B cell (primary cell): ENCODE measurements at regions not wholly inside any gene's neighbourhood (a gene's known extent, or its start where the extent isn't known, plus 50 kb on each side); places are given as distances from the start of the nearest gene placed in this dataset.

Source experiments
- ATAC-seq: fragments of 200-7000 bp; cut with Tn5 transposase; one replicate; pipeline ENCODE4 v1.10.0; 2021; ENCODE audit warnings: low read depth, mild to moderate bottlenecking, moderate number of reproducible peaks, moderate library complexity
- CTCF ChIA-PET: fragments of 350-600 bp; sonication (Branson Sonifier 250); formaldehyde crosslinking; loops from one replicate; lab custom pipeline; 2021; ENCODE audit warnings: antibody characterized with exemption, inconsistent platforms; lab: Charles Lee
- POLR2A ChIA-PET: fragments of 350-600 bp; sonication (Branson Sonifier 250); formaldehyde crosslinking; loops from one replicate; lab custom pipeline; 2021; ENCODE audit warnings: antibody characterized with exemption; lab: Charles Lee
- DNase-seq: peaks from one replicate; pipeline ENCODE4 v3.0.0; 2013
- H2AFZ ChIP-seq: 2 replicates; pipeline ENCODE4 v1.6.1; 2012; ENCODE audit warnings: mild to moderate bottlenecking, low read depth, low read length; ENCODE audit not compliant: insufficient read depth, poor library complexity, severe bottlenecking
- H3K27ac ChIP-seq, 2 donors: 1 replicate in 1 of 2; 2 replicates in 1 of 2; pipeline ENCODE4 v1.5.1; 2012 to 2013; ENCODE audit warnings: low read length in 2 of 2, mild to moderate bottlenecking in 2 of 2, moderate library complexity in 1 of 2
- H3K27me3 ChIP-seq, 4 experiments: fragments of 200-600 bp in 1 of 4; sonication (generic) in 1 of 4; replicated peaks in 1 of 4; 1 replicate in 2 of 4; 2 replicates in 2 of 4; pipeline versions ENCODE4 v1.6.1 to v1.7.0; 2013 to 2016; ENCODE audit warnings: low read length in 3 of 4, mild to moderate bottlenecking in 2 of 4, mixed read lengths in 1 of 4, moderate library complexity in 1 of 4; ENCODE audit not compliant: insufficient read depth in 4 of 4, control insufficient read depth in 3 of 4; ENCODE audit errors: control extremely low read depth in 1 of 4
- H3K36me3 ChIP-seq, 2 experiments: replicated peaks in 1 of 2; 1 replicate in 1 of 2; 2 replicates in 1 of 2; pipeline versions ENCODE4 v1.6.1 to v1.7.1; 2013; ENCODE audit warnings: low read length in 1 of 2; ENCODE audit not compliant: insufficient read depth in 2 of 2, control insufficient read depth in 1 of 2; ENCODE audit errors: control extremely low read depth in 1 of 2, extremely low read depth in 1 of 2
- H3K4me1 ChIP-seq, 2 donors: fragments of 200-600 bp in 1 of 2; sonication (generic) in 1 of 2; 1 replicate in 1 of 2; 2 replicates in 1 of 2; pipeline versions ENCODE4 v1.5.1 to v1.6.1; 2013 to 2017; ENCODE audit warnings: low read length in 2 of 2; ENCODE audit not compliant: control insufficient read depth in 2 of 2, insufficient read depth in 2 of 2
- H3K4me2 ChIP-seq: replicated peaks from 2 replicates; pipeline ENCODE3; 2012; ENCODE audit warnings: mild to moderate bottlenecking, low read depth, low read length; ENCODE audit not compliant: poor library complexity, severe bottlenecking
- H3K4me3 ChIP-seq, 5 experiments: fragments of 200-600 bp in 1 of 5; sonication (generic) in 1 of 5; 1 replicate in 3 of 5; 2 replicates in 2 of 5; pipeline versions ENCODE4 v1.5.1 to v1.7.0; 2011 to 2016; ENCODE audit warnings: low read length in 4 of 5, mild to moderate bottlenecking in 4 of 5, low read depth in 2 of 5, control low read depth in 1 of 5, moderate library complexity in 1 of 5; ENCODE audit not compliant: insufficient read depth in 1 of 5; ENCODE audit errors: control extremely low read depth in 1 of 5, extremely low read depth in 1 of 5
- H3K79me2 ChIP-seq: fragments of 200-600 bp; sonication (generic); one replicate; pipeline ENCODE4 v1.6.0; 2016; ENCODE audit warnings: low read length; ENCODE audit not compliant: control insufficient read depth, insufficient read depth
- H3K9ac ChIP-seq: fragments of 200-600 bp; sonication (generic); 2 replicates; pipeline ENCODE4 v1.6.1; 2017; ENCODE audit warnings: mild to moderate bottlenecking, low read length, moderate library complexity
- H3K9me3 ChIP-seq, 3 donors: one replicate each; pipeline versions ENCODE4 v1.6.1 to v1.7.1; 2013; ENCODE audit warnings: low read length in 2 of 3; ENCODE audit not compliant: control insufficient read depth in 2 of 3, insufficient read depth in 1 of 3; ENCODE audit errors: control extremely low read depth in 1 of 3
- H4K20me1 ChIP-seq: 2 replicates; pipeline ENCODE4 v1.6.0; 2012; ENCODE audit warnings: mild to moderate bottlenecking, low read length; ENCODE audit not compliant: insufficient read depth, control insufficient read depth, poor library complexity, severe bottlenecking
- H3K27ac Mint-ChIP-seq: one replicate; pipeline ENCODE4 v1.8.0; 2021; ENCODE audit warnings: mixed read lengths
- H3K27me3 Mint-ChIP-seq: one replicate; pipeline ENCODE4 v1.8.0; 2021; ENCODE audit warnings: mixed read lengths
- H3K4me1 Mint-ChIP-seq: one replicate; pipeline ENCODE4 v1.8.0; 2021; ENCODE audit warnings: mixed read lengths
- H3K4me3 Mint-ChIP-seq: one replicate; pipeline ENCODE4 v1.8.0; 2021; ENCODE audit warnings: mixed read lengths
- H3K9me3 Mint-ChIP-seq: one replicate; pipeline ENCODE4 v1.8.0; 2022; ENCODE audit warnings: mixed read lengths; ENCODE audit not compliant: insufficient read depth
- EZH2 ChIP-seq: IDR thresholded peaks from 2 replicates; pipeline ENCODE4 v1.6.1; 2012; ENCODE audit warnings: borderline replicate concordance, low read depth, mild to moderate bottlenecking, moderate library complexity, low read length; ENCODE audit not compliant: insufficient read depth, poor library complexity, severe bottlenecking
- WGBS: methylation state at CpG from one replicate; pipeline ENCODE4 v1.1.5; 2013; ENCODE audit warnings: missing lambda C conversion rate; ENCODE audit not compliant: insufficient coverage; 5-methylcytosine and 5-hydroxymethylcytosine counted together
- intact Hi-C: fragments of 100-400 bp; cut with micrococcal nuclease; formaldehyde crosslinking; loops from one replicate; pipeline ENCODE4 v1.10.0; 2022
- TF ChIP-seq, protein P1 (sequence below): fragments of 200-600 bp; IDR thresholded peaks from one replicate; pipeline ENCODE4 v1.8.0; 2022; ENCODE audit warnings: antibody characterized with exemption, mild to moderate bottlenecking

DNA sequence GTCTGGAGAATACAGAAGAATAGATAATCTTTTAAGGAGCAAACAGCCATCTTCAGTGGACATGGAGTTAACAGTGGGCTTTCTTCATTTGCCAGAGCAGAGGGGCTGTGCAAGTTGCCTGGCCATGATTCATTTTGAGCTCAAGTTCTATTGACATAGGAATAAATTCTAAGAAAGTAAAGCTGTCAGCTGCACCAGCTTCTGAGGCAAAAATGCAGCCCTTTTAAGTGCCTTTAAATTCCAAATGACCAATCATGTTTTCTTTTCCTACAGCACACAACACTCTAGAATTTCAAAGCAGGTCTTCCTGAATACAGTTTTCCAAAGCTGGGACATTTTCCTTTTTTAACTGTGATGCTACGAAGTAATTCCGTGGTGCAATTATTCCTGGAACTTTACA is 246.4 kb upstream of the NT5C1B start:
- Histone ChIP-seq H3K9me3 (no peaks in the 10 kb centered on the region), H2AFZ (no peak overlapping the region), H3K4me1 (no peaks in the 10 kb centered on the region), H3K79me2 (no peaks in the 10 kb centered on the region), H3K4me2 (no peak overlapping the region), H4K20me1 (no peaks in the 10 kb centered on the region), H3K9ac (no peak overlapping the region), H3K36me3 (no peaks in the 10 kb centered on the region), H3K27ac (no peak overlapping the region), H3K27me3 (no peaks in the 10 kb centered on the region), H3K4me3 (no peak overlapping the region)
- Mint-ChIP-seq H3K4me1 (no peaks in the 10 kb centered on the region), H3K9me3 (no peaks in the 10 kb centered on the region), H3K27me3 (no peaks in the 10 kb centered on the region), H3K4me3 (no peak overlapping the region), H3K27ac (no peak overlapping the region)
- no peak for ATAC-seq
- no CpG with 5 or more reads among the region's 2 CpGs for WGBS
- no peak for DNase-seq
- intact Hi-C loops = no loop called here
- ChIA-PET POLR2A (no interaction called here), CTCF (no interaction called here)
- no peak for TF ChIP-seq EZH2
- TF ChIP-seq, protein P1, sequence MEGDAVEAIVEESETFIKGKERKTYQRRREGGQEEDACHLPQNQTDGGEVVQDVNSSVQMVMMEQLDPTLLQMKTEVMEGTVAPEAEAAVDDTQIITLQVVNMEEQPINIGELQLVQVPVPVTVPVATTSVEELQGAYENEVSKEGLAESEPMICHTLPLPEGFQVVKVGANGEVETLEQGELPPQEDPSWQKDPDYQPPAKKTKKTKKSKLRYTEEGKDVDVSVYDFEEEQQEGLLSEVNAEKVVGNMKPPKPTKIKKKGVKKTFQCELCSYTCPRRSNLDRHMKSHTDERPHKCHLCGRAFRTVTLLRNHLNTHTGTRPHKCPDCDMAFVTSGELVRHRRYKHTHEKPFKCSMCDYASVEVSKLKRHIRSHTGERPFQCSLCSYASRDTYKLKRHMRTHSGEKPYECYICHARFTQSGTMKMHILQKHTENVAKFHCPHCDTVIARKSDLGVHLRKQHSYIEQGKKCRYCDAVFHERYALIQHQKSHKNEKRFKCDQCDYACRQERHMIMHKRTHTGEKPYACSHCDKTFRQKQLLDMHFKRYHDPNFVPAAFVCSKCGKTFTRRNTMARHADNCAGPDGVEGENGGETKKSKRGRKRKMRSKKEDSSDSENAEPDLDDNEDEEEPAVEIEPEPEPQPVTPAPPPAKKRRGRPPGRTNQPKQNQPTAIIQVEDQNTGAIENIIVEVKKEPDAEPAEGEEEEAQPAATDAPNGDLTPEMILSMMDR = no peak

DNA sequence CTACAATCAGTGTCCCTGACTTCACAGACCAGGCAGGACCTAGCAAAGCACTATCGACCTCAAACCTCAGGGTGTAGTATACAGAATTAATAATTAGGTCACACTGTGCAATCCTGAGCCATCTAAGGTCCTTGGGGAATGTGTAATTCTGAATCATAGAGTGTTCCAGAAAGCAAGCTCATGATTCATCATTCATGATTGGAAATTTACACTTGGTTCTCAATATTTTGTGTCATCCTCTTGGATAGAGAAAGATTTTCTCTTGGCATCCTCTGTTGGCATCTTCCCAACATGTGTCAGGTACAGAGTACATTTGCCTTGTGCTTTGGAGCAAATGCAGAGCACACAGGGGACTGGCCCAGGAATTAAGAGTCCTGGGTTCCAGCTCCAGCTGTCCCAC is 245.0 kb upstream of the NT5C1B start:
- POLR2A ChIA-PET = no interaction called here
- H3K9me3 ChIP-seq = no peaks in the 10 kb centered on the region
- no peak overlapping the region for H3K9ac ChIP-seq
- no peak for TF ChIP-seq EZH2
- TF ChIP-seq, protein P1 = no peak
- Mint-ChIP-seq H3K4me3 (no peak overlapping the region), H3K4me1 (no peaks in the 10 kb centered on the region), H3K27ac (no peak overlapping the region), H3K27me3 (no peaks in the 10 kb centered on the region), H3K9me3 (no peaks in the 10 kb centered on the region)
- H3K79me2 ChIP-seq = no peaks in the 10 kb centered on the region
- intact Hi-C loops = no loop called here
- H3K4me3 ChIP-seq = no peak overlapping the region
- H2AFZ ChIP-seq = no peak overlapping the region
- no peaks in the 10 kb centered on the region for H3K4me1 ChIP-seq
- H3K4me2 ChIP-seq = no peak overlapping the region
- no peaks in the 10 kb centered on the region for H4K20me1 ChIP-seq
- no peaks in the 10 kb centered on the region for H3K36me3 ChIP-seq
- ATAC-seq = no peak
- no peak overlapping the region for H3K27ac ChIP-seq
- CTCF ChIA-PET = no interaction called here
- H3K27me3 ChIP-seq = no peaks in the 10 kb centered on the region
- WGBS = 60% methylated on average over 1 of the region's 1 CpG
- no peak for DNase-seq
